Nucleus accumbens (tissue), 56 donors: ENCODE measurements at regions not wholly inside any gene's neighbourhood (a gene's known extent, or its start where the extent isn't known, plus 50 kb on each side); places are given as distances from the start of the nearest gene placed in this dataset.

Experiments used
- DNase-seq, 56 donors: peaks; one replicate each; lab custom pipeline; 2025; lab: John Stamatoyannopoulos, UW

DNA sequence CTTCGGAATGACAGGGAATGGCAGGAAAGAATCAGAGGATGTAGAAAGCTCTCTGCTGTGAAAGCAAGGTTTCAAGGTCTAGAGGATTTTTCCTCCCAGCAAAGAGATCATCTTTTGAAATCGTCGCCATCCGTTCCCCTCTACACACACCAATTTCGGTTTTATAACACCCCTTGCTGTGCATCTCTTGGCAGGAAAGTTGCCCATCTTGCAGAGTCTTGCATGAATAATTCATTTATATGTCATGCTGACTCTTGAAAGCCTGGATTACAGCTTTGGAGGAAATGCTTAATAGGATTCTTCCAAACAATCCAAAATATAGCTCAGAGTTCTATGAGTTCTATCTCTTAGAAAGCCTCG lies 262.7 kb downstream of the CHL1 start:
- DNase-seq = no peak

DNA sequence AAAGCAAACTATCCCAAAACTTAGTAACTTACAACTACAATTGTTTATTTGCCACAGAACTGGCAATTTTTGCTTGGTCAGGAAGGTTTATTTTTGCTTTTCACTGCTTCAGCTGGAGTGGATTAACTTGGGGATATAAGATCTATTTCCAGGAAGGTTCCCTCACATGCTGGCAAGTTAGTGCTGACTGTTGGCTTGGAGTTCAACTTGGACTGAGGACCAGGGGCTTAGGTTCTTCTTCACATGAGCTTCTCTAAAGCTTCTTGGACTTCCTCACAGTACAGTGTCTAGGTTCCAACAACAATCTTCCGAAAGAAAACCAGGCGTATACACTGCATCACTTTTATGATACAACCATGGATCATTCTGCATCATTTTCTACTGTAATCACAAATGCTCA lies 264.4 kb downstream of the CHL1 start:
- no peak for DNase-seq

DNA sequence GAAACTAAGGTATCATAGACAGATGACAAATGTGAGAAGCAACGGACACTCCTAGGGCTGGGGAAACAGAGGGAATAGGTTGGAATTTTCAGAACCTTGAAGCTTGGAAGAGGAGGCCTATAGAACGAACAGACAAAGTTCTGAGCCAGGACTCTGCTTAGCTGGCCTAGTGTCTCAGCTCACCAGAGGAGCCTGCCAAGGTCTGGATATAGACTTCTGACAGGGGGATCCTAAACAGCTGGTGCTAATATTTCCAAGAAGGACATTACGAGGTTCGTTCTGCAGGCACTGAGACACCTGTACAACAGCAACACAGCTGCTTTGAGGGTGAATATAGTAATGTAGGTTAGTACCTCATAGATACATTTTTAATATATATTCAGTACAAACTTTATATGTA lies 266.3 kb downstream of the CHL1 start:
- no peak for DNase-seq

DNA sequence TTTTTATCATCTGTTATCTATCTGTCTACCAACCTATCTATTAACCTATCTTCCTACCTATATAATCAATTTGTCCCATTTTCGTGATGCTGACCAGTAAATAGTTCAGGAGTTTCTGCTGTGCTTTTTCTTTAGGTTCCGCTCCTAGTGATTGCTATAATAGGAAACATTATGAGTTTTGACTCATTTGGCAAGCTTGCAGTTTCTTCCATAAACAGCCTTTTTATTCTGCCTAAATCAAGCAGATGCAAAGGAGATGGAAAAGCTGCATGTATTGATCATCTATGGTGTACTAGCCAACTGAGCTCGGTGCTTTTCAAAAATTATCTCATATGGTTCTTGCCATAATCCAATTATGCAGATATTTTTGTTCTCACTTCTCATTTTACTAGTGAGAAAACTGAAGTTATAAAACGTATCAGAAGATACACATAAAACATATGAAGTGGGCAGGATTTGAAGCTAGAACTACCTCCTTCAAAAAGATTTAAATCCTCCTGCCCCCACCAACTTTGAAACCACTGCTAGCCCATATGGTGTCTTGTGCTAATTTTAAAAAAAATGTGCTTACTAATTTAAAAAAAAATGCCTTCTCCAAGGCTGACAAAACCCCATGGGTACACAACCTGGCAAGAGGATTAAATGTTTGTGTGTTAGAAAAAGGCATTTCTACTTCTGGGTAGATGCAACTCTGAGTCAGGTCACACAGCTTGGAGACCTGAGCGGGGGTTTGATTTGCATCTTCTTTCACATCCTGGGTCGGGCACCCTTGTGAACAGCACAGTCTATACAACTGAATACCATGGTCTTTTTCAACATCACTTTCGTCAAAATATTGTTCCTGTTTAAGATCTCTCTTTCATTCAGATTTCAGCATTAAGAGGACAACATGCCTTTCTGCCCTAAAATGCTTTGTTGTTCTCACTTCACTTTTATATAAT lies 267.0 kb downstream of the CHL1 start:
- no peak for DNase-seq

DNA sequence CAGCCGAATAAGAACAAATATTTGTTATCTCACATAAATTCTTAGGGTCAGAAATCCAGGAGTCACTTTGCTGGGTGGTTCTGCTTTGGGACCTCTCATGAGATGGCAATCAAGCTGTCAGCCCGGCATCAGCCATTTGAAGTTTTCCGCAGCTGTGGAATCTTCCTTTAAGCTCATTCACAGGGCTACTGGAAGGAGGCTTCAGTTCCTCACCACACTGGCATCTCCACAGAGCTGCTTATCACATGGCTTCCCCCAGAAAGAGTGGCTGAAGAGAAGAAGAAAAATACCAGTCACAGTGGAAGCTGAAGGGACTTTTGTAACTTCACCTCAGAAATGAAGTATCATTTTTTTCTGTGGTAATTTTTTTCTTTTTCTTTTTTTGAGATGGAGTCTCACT lies 267.7 kb downstream of the CHL1 start:
- DNase-seq = no peak

DNA sequence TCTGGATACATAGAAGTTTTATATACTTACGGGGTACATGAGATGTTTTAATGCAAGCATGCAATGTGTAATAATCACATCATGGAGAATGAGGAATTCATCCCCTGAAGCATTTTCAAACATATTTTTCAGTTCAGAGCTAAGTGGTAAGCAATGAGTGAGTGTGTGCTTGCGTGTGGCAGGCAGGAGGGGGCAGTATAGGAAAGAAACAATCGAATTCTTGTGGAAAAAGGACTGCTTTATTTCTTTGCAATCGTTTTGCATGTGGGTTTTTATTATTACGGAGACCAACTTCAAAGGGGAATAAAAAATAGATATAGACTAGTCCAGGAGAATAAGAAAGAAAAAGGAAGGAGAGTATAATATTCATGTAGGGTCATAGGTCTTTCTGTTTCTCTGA lies 271.6 kb downstream of the CHL1 start:
- DNase-seq = peak in 1 of 56 donors; percentile 4

DNA sequence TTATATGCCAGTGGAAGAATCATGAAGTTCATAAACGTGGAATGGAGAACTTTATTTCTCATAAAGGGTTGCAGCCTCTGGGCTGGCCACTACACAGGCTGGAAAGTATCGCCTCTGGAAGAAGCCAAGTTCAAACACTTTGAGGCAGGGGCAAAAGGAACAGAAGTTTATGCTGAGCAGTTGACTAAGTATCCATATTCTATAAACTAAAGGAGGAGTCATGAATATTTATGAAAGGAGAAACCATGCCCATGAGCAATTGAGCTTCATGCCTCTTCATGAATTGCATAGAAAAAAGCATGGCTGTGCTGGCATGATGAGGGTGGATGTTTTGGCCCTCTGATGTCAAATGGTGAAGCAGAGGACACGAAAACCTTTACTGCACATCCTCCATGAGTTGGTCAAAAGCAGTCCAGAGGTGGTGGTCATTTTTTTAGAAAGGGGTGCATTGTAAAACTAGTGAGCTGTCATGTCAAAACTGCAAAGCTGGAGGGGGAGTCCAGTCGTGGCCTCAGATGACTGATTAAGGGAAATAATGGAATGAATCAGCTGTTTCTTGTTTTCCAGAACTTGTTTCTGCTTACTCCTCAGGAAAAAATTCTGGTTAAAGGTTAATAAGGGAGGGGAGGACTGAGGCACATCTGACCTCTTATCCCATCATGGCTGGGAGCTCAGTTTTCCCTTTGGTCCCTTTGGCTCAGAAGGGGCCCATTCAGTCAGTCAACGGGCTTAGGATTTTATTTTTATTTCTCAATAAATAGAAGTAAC lies 276.7 kb downstream of the CHL1 start:
- DNase-seq = no peak

DNA sequence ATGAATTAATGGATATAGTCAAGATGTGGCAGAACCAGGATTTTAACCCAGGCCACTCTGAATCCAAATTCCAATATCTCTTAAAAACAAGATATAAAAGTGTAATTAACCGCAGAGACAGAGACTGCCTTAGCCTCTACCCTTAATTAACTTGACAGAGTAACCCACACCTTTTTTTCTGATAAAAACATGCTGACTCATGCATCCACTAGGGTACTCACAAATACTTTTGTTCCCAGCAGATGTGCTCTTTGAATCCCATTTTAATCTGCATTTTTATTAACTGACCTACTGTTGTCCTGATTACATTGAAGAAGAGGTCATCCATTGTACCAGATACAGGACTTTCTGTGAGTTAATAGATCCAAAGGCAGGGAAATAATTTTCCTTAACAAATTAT lies 278.3 kb downstream of the CHL1 start:
- no peak for DNase-seq

DNA sequence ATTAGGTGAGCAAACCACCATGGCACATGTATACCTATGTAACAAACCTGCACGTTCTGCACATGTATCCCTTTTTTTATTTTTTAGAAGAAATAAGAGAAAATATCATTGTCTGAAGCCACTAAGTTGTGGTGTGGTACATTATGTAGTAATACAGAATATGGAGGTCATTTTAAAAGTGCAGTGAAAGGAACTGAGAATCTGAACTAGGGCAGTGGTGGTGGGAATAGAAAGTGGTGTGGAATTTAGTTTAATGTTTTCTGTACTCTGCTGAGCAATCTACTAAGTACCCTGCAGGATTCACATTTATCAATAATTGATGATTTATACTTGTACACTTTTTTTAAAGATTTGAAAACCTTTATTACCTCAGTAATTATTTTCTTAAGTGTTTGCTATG lies 283.5 kb downstream of the CHL1 start:
- no peak for DNase-seq

DNA sequence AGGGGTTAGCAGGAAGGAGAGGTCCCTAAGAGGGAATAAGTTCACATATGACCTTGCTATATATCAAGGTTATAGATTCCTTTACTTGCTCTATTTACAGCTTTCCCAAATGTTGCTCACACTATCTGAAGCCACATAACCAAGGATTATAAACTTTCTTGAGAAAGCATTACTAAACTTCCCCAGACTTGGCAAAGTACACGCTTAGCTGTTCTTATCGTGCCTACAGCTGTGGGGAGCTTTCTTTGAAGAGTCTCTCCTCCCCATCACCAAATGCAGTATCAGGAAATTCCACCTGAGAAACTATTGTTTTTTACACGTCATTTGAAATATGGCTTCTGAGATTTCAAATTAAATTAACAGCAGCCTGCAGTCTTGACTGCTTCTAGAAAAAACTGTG lies 284.5 kb downstream of the CHL1 start:
- no peak for DNase-seq

DNA sequence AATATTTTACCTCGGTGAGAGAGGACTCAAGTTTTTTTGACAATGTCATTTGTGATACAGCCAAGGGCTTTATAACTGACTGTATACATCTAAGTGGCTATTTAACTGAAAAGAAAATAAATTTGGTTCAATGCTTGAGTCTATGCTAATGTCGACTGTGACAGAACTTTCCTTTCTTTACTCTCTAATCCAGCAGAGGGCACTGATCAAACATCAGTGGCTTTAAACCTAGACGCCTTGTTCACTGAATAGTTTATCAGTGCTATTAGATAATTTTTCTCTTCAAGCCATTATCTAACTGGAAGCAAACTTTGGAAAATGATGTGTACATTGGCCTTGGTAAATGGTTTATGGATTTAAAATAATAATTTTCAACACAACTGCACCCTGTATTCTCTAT lies 285.1 kb downstream of the CHL1 start:
- DNase-seq = no peak

DNA sequence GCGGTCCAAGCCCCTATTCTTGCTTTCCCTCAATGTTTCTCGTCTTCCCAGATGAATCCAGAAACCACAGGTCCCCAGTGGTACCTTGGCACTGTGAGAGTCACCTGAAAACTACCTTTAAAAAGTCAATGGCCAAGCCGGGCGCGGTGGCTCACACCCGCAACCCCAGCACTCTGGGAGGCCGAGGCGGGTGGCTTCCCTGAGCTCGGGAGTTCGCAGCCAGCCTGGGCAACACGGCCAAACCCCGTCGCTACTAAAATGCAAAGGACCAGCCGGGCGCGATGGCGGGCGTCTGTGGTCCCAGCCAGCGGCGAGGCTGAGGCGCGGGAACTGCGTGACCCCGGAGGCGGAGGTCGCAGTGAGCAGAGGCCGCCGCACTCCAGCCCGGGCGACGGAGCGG lies 285.9 kb downstream of the CHL1 start:
- DNase-seq = no peak

DNA sequence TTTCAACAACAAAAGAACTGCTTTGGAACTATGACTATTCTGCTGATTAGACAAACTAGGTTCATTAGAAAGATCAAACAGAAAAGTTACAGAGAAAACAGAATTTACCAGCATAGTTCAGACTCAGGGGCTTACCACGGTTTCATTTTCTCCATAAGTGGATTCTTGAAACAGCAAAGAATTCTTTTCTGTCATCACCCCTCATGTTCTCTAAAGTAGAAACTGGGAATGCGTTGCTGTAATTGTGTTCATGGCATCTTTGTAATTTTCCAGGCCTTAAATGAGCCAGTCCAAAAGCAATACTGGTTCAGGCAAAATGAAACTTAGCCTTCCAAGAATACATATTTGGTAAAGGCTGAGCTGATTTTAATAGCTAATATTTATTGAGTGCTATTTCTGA lies 287.8 kb downstream of the CHL1 start:
- no peak for DNase-seq

DNA sequence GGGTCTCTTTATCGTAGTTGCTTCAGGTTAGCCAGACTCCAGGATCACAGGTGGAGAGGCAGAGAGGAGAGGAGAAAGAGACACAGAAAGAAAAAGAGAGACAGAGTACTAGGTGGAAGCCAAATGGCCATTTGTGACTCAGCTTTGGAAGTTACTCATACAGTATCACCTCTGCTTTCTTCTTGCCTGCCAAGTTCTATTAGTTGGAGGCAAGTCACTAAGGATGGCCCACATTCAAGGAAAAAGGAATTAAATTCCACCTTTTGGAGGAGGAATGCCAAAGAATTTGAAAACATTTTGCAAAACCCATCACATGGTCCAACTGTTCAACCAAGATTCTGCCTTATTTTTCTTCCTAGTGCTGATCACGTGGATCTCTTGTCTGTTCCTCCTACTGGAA lies 291.1 kb downstream of the CHL1 start:
- no peak for DNase-seq

DNA sequence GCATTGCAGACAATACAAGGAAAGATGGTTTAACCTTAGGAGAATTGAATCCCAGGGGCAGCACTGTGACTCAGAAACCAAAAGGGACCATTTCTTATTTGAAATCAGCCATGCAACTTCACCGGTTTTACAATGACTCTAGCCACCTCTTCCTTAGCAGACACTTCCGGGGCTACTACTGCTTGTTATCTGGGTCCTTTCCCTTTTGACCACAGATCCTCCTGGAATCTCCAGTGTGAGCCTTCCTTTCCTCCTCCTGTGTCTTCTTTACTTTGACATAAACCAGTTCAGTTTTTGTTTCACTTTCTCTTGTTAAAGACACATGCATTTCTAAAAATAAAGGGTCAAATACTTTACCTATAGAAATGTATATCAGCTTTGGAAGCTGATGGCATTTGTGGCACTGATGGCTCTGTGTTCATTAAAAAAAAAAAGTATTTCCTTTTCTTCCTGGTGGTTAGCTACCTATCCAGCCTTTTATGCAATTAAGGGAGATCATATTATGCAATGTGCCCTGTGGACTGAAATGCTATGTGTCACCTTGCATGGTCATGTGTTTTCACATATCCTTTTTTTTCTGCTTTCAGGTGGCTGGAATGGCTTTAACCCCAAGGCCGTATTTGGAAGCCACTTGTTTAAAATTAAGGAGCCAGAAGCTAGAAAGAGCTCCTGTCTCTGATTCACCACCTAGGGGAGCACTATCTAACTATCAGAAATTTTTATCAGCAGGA lies 296.2 kb downstream of the CHL1 start:
- no peak for DNase-seq

DNA sequence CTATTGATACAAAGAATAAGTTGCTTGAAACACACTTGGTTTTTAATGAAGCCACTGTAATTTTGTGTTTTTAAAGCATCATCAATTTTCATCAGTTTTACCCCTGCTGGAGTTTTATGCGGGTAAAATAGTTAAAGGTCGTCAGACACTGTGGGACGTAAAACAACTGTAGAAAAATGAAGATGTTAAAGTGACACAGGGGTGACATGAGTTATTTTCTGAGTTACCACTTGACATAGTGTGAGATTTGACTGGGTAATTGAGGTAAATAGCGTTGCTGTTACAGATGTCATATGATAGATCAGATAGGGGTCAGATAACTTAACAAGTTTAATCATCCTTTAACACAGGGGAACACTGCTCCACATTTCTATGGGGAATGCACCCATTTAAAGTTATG lies 297.6 kb downstream of the CHL1 start:
- DNase-seq = no peak

DNA sequence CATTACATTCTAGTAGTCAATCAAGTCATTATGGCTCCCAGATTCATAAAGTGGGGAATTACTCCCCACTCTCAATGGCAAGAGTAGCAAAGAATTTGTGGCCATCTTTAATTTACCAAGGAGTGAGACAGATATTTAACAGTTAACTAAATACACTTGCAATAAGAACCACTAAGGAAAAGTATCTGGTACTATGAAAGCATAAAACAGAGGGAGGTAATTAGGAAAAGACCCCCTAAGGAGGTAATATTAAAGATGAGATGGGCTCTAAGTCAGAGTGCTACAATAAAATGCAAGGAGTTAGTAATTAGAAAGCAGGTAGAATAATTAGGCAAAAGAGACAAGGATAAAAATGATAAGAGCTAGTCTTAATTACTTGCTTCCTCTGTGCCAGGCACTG lies 301.9 kb downstream of the CHL1 start:
- no peak for DNase-seq

DNA sequence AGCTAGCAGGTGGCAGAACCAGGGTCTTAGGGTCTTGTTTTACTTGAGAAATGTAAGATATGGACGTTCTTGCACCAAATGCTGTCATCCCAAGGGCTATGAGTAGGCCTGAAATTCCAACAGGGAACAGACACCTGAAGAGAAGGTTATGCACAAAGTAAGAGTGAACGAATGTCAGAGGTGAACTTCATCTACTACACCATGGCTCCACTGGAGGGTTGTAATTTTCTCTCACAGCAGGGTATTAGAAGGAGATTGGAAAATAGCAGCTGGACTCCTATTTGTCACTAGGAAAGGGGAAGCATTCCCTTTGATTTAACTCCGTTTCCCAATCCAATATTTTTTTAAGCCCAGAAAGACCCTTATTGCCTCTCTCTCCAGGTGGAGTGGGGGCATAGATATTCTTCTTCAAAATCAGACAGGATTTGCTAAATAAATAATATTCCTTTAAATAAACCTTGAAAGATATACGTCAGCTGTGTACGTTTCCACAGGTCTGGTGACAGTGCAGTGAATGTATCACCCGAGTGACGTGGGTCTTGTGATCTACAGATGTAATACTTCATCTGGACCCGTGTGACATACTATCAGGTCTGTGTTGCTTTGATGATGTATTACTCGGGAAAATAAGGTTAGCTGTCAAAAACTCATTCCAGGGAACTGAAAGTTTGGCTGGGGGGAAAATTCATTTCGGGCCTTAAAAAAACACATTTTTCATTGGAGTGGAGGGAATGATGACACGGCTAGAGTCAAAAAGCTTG lies 302.6 kb downstream of the CHL1 start:
- no peak for DNase-seq

DNA sequence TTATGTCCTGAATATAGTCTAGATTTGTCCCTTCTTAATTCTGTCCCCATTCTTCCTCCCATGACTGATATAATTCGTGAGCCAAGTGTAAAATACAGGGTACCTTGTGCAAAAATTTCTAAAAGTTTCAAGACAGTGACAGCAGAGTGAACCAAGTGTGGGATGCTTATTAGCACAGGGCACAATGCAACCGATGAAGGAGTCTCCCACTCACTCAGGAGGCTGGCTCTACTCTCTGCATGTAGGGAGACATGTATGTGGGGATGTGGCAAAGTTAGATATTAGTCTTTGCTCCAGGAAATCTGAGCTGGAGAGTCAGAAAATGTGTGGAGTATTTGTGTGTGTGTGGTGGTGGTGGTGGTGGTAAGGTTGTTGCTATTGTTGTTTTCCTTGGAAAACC lies 305.9 kb downstream of the CHL1 start:
- DNase-seq = peak in 6 of 56 donors; percentile 0 to 14 (median 4)

DNA sequence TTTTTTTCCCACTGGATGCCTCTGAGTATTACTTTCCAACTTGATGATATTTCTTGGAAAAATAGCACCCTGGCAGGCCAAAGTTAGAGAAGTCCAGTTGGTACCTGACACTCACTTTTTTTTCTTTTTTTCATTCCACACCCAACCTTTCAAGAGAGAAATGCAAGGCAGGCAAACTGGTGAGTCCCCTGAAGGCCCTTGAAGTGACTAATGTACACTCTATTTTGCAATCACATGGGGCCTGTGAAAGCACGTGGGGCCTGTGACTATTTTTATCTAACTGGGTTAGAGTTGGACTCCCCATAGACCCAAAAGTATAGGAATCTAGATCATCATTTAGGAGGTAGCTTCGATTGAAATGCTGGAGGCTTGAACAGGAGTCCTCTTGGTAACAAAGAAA lies 316.7 kb downstream of the CHL1 start:
- DNase-seq = no peak

DNA sequence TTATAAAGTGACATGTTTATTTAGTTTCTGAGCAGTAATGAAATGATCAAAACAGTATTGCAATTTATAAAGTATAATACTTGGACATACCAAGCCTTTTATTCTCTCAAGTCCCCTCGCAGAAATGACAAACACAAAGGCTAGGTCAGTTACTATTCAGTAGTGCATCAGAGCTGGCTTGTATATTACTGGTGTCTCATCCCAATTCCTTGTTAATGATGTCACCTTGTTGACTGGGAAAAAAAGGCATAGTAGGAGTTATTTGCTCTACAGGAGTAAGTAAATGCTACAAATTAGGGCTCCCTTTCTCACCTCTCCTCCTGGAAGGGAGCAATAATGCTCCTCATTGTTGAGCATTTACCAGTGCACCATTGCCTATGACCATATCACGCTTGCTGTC lies 317.6 kb downstream of the CHL1 start:
- no peak for DNase-seq
